ENCODE measurements at regions not wholly inside any gene's neighbourhood (a gene's known extent, or its start where the extent isn't known, plus 50 kb on each side); places are given as distances from the start of the nearest gene placed in this dataset.

DNA sequence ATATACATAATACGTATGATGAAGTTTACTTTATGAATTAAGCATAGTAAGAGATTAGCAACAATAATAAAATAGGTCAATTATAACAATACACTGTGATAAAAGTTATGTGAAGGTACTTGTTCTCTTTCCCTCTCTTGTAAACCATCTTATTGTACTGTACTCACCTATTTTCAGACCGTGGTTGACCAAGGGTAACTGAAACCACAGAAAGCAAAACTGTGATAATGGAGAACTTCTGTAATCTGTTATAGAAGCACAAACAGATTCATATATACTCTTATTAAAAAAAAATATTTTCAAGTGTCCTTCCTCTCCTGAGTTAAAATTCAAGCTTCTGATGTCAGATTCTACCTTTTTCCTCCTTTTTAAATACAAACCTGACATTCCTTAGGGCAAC, 1247.8 kb upstream of the SORCS1 start:
- H3K4ac ChIP-seq (ENCODE audit: low read depth, low read length) = no peak overlapping the region
- ChIA-PET POLR2A (ENCODE audit: unreplicated experiment) (no interaction called here), CTCF (no interaction called here)
- no peaks in the 10 kb centered on the region for H3K79me1 ChIP-seq (ENCODE audit: low read depth in 1 of 2, low read length in 2 of 2)
- no peak overlapping the region for H2BK15ac ChIP-seq (ENCODE audit: low read depth, low read length)
- no peak overlapping the region for H3K27ac ChIP-seq (ENCODE audit: insufficient read depth, low read length)
- no peak overlapping the region for H2BK5ac ChIP-seq (ENCODE audit: low read depth, low read length, poor library complexity, severe bottlenecking)
- H3K4me1 ChIP-seq (ENCODE audit: control insufficient read depth, insufficient read depth, low read length) = no peaks in the 10 kb centered on the region
- no peak overlapping the region for H3K4me2 ChIP-seq (ENCODE audit: low read depth, low read length)
- TF ChIP-seq RAD21 (IDR thresholded peaks at IDR 0.05; ENCODE audit: low read length) = no peak
- TF ChIP-seq CEBPB (IDR thresholded peaks at IDR 0.05; ENCODE audit: low read depth, low read length) = no peak
- no peak for TF ChIP-seq NFE2L2 (IDR thresholded peaks at IDR 0.05; ENCODE audit: low read depth, low read length)
- H3K18ac ChIP-seq (ENCODE audit: low read depth, low read length) = no peak overlapping the region
- H3K4me3 ChIP-seq (ENCODE audit: insufficient read depth, low read depth, low read length) = no peak overlapping the region
- no peak overlapping the region for H2AK5ac ChIP-seq (ENCODE audit: low read depth, low read length)
- H3K9me3 ChIP-seq (ENCODE audit: control insufficient read depth, insufficient read depth, low read length) = no peaks in the 10 kb centered on the region
- in situ Hi-C loops (cut with MboI; ENCODE audit: low sequenced_read_pairs) (no loop called here), dilution Hi-C loops (cut with HindIII; ENCODE audit: low sequenced_read_pairs, unreplicated experiment) (no loop called here), intact Hi-C loops (cut with micrococcal nuclease) (no loop called here)
- H2AK9ac ChIP-seq (replicated peaks; ENCODE audit: low read depth, low read length, poor library complexity) = no peak overlapping the region
- no peak overlapping the region for H2AFZ ChIP-seq (replicated peaks; ENCODE audit: low read length, poor library complexity)
- H4K91ac ChIP-seq (ENCODE audit: insufficient read depth, low read depth, low read length) = no peak overlapping the region
- no peak overlapping the region for H3K56ac ChIP-seq (ENCODE audit: extremely low read depth, insufficient read depth, low read length)
- H2BK120ac ChIP-seq (ENCODE audit: low read depth, low read length) = no peak overlapping the region
- DNase-seq (no peak), ATAC-seq (ENCODE audit: low read depth) (no peak)
- H4K8ac ChIP-seq (ENCODE audit: low read depth in 2 of 2, low read length in 2 of 2) = no peak overlapping the region
- no TSS peak for BruUV-seq (replicated peaks)
- no peaks in the 10 kb centered on the region for H3K36me3 ChIP-seq (ENCODE audit: control insufficient read depth, insufficient read depth, low read length)
- H3K27me3 ChIP-seq (ENCODE audit: control insufficient read depth, insufficient read depth, low read length) = no peaks in the 10 kb centered on the region
- H4K5ac ChIP-seq (ENCODE audit: low read depth, low read length) = no peak overlapping the region
- no peak overlapping the region for H3K14ac ChIP-seq (replicated peaks; ENCODE audit: low read depth, low read length)
- no peaks in the 10 kb centered on the region for H4K20me1 ChIP-seq (ENCODE audit: insufficient read depth, low read length)
- WGBS, 2 experiments (ENCODE audit: extremely low coverage in 2 of 2, insufficient read length in 1 of 2) = no CpG with 5 or more reads among the region's 2 CpGs
- H2BK20ac ChIP-seq (ENCODE audit: low read depth, low read length) = no peak overlapping the region
- no peaks in the 10 kb centered on the region for H3K9me1 ChIP-seq (ENCODE audit: insufficient read depth, low read length)
- H3K23ac ChIP-seq (ENCODE audit: low read depth, low read length) = no peak overlapping the region
- no peak overlapping the region for H3K9ac ChIP-seq (ENCODE audit: low read depth, low read length)

Measured in IMR-90 (cell line).